Renal cortex interstitium (tissue), 11 donors: ENCODE measurements at regions not wholly inside any gene's neighbourhood (a gene's known extent, or its start where the extent isn't known, plus 50 kb on each side); places are given as distances from the start of the nearest gene placed in this dataset.

Source experiments
- DNase-seq, 11 donors: peaks; one replicate each; pipeline ENCODE4 v3.0.0-alpha.2; 2013; ENCODE audit warnings: low read depth in 9 of 11, low spot score in 4 of 11; ENCODE audit errors: extremely low read depth in 1 of 11

- no peak for DNase-seq
Observed at GRCh38 chr3:72257203-72257602, 472.3 kb upstream of the PROK2 start.

- DNase-seq: no peak
Observed at GRCh38 chr3:72256716-72257115, 471.8 kb upstream of the PROK2 start.

- DNase-seq: peak in 6 of 11 donors; percentile 45 to 79 (median 70)
Observed at GRCh38 chr3:72255791-72256559, 471.0 kb upstream of the PROK2 start.

- peak in 7 of 11 donors; percentile 61 to 78 (median 73) for DNase-seq
Observed at GRCh38 chr3:72255191-72255590, 470.2 kb upstream of the PROK2 start.

- no peak for DNase-seq
Observed at GRCh38 chr3:72254483-72254882, 469.5 kb upstream of the PROK2 start.

- no peak for DNase-seq
Observed at GRCh38 chr3:72250725-72251124, 465.8 kb upstream of the PROK2 start.

- no peak for DNase-seq
Observed at GRCh38 chr3:72248869-72249268, 463.9 kb upstream of the PROK2 start.

- no peak for DNase-seq
Observed at GRCh38 chr3:72248389-72248761, 463.4 kb upstream of the PROK2 start.

- DNase-seq: no peak
Observed at GRCh38 chr3:72247645-72248388, 462.9 kb upstream of the PROK2 start.

- no peak for DNase-seq
Observed at GRCh38 chr3:72247126-72247525, 462.2 kb upstream of the PROK2 start.

- DNase-seq: no peak
Observed at GRCh38 chr3:72246685-72247084, 461.7 kb upstream of the PROK2 start.

- DNase-seq: no peak
Observed at GRCh38 chr3:72245183-72245811, 460.3 kb upstream of the PROK2 start.

GRCh38 chr3:72244396-72244795 lies 459.4 kb upstream of the PROK2 start:
- DNase-seq: no peak

- no peak for DNase-seq
Observed at GRCh38 chr3:72242326-72242725, 457.4 kb upstream of the PROK2 start.

- no peak for DNase-seq
Observed at GRCh38 chr3:72241525-72241924, 456.6 kb upstream of the PROK2 start.

GRCh38 chr3:72240531-72240930 lies 455.6 kb upstream of the PROK2 start:
- DNase-seq: peak in 3 of 11 donors; percentile 44 to 58 (median 52)

GRCh38 chr3:72238801-72239200 lies 453.9 kb upstream of the PROK2 start:
- no peak for DNase-seq

GRCh38 chr3:72238010-72238691 lies 453.2 kb upstream of the PROK2 start:
- no peak for DNase-seq

- DNase-seq: no peak
Observed at GRCh38 chr3:72237679-72238009, 452.7 kb upstream of the PROK2 start.

- no peak for DNase-seq
Observed at GRCh38 chr3:72234391-72234790, 449.4 kb upstream of the PROK2 start.
